OCI-LY3 (cell line): ENCODE measurements at regions not wholly inside any gene's neighbourhood (a gene's known extent, or its start where the extent isn't known, plus 50 kb on each side); places are given as distances from the start of the nearest gene placed in this dataset.

Source experiments
- EZH2phosphoT487 ChIP-seq: fragments of 200-600 bp; shearing (Covaris generic); IDR thresholded peaks from 2 replicates; pipeline ENCODE4 v1.6.1; 2018; ENCODE audit warnings: antibody characterized with exemption, mixed run types, low read depth
- TF ChIP-seq, protein P1 (sequence below): fragments of 200-600, 300-600 bp; sonication (generic); IDR thresholded peaks from 2 replicates; pipeline ENCODE4 v1.5.1; 2014; ENCODE audit warnings: antibody characterized with exemption, low read length, low read depth

DNA sequence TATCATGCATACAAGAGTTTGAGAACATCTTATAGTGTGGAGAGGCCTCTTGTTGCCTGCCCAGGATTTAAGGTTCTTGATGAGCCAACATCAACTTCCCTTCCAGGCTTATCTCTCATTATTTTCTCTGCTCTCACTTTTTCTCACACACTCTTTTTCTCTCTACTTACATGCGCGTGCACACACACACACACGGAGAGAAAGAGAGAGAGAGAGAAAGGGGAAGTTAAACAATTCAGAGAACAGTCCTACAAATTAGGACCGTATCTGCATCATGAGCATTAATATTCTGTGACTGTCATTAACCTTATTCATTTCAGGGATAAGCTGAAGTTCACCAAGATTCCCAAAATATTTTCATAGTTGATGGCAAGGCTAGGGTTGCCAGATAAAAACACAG lies 269.0 kb downstream of the ZNF621 start:
- TF ChIP-seq, protein P1, sequence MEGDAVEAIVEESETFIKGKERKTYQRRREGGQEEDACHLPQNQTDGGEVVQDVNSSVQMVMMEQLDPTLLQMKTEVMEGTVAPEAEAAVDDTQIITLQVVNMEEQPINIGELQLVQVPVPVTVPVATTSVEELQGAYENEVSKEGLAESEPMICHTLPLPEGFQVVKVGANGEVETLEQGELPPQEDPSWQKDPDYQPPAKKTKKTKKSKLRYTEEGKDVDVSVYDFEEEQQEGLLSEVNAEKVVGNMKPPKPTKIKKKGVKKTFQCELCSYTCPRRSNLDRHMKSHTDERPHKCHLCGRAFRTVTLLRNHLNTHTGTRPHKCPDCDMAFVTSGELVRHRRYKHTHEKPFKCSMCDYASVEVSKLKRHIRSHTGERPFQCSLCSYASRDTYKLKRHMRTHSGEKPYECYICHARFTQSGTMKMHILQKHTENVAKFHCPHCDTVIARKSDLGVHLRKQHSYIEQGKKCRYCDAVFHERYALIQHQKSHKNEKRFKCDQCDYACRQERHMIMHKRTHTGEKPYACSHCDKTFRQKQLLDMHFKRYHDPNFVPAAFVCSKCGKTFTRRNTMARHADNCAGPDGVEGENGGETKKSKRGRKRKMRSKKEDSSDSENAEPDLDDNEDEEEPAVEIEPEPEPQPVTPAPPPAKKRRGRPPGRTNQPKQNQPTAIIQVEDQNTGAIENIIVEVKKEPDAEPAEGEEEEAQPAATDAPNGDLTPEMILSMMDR, result no peak
- no peak for TF ChIP-seq EZH2phosphoT487
